Ascending aorta (tissue), 2 donors: ENCODE measurements at regions not wholly inside any gene's neighbourhood (a gene's known extent, or its start where the extent isn't known, plus 50 kb on each side); places are given as distances from the start of the nearest gene placed in this dataset.

Experiments used
- DNase-seq, 2 donors: peaks; one replicate each; pipeline ENCODE4 v3.0.0-alpha.2; 2019; ENCODE audit warnings: low spot score in 2 of 2
- H3K27ac ChIP-seq, 2 donors: fragments of 200-600 bp; sonication (generic); one replicate each; pipeline ENCODE4 v1.5.1; 2016 to 2017; ENCODE audit warnings: mild to moderate bottlenecking in 1 of 2
- H3K27me3 ChIP-seq: fragments of 200-600 bp; sonication (generic); one replicate; pipeline ENCODE4 v1.5.1; 2017
- H3K36me3 ChIP-seq, 2 donors: fragments of 200-600 bp; sonication (generic); one replicate each; pipeline ENCODE4 v1.5.1; 2016
- H3K4me1 ChIP-seq, 2 donors: fragments of 200-600 bp; sonication (generic); one replicate each; pipeline ENCODE4 v1.5.1; 2016 to 2017; ENCODE audit warnings: mild to moderate bottlenecking in 1 of 2
- H3K4me3 ChIP-seq, 2 donors: fragments of 200-600 bp; sonication (generic); one replicate each; pipeline ENCODE4 v1.5.1; 2016 to 2017; ENCODE audit warnings: mild to moderate bottlenecking in 1 of 2
- H3K9me3 ChIP-seq, 2 donors: fragments of 200-600 bp; sonication (generic); one replicate each; pipeline ENCODE4 v1.5.1; 2016
- intact Hi-C: fragments of 100-400 bp; cut with DNase I; formaldehyde crosslinking; loops from one replicate; pipeline ENCODE4 v1.15.1; 2023
- TF ChIP-seq, protein P1 (sequence below), 3 experiments: fragments of 200-600 bp in 2 of 3; fragments of 450-650 bp in 1 of 3; sonication (generic) in 2 of 3; IDR thresholded peaks; one replicate each; pipeline ENCODE4 v1.5.1; 2016 to 2019; ENCODE audit warnings: antibody characterized with exemption in 3 of 3, mild to moderate bottlenecking in 1 of 3, moderate library complexity in 1 of 3

DNA sequence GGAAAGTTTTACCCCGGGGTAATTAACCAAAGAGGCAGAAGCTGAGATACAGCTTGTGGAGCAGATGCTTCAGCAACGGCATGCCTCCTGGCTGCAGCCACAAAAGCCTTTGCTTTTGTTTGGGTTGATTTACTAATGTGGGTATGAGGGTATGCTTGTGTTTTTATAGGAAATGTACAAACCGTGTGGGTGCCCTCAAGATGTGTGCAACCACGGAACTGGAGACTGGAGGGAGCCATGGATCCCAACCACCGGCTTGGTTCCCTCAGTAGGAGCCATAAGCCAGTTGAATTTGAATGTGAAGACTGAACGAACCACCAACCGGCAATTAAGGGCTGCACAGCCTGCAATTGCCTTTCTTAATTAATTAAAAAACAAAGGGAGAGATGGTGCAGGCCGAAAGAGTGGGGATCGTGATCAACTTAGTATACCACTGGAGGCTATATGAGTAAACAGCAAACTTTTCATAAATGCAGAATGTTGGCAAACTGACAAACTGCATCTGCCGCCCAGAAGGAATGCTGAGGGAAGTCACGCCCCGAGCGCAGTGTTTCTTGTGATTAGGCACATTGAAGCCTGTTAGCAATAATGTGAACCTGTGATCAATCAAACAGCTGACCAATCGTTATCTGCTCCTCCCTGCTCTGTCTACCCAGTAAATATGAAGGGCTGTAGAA is 104.1 kb downstream of the DISP1 start:
- H3K9me3 ChIP-seq: peaks cover 0 to 9% of the 10 kb centered on the region in 2 donors
- no peak overlapping the region for H3K27ac ChIP-seq
- H3K4me1 ChIP-seq: no peaks in the 10 kb centered on the region
- DNase-seq: no peak
- no peaks in the 10 kb centered on the region for H3K27me3 ChIP-seq
- no peak overlapping the region for H3K4me3 ChIP-seq
- no peaks in the 10 kb centered on the region for H3K36me3 ChIP-seq
- TF ChIP-seq, protein P1, sequence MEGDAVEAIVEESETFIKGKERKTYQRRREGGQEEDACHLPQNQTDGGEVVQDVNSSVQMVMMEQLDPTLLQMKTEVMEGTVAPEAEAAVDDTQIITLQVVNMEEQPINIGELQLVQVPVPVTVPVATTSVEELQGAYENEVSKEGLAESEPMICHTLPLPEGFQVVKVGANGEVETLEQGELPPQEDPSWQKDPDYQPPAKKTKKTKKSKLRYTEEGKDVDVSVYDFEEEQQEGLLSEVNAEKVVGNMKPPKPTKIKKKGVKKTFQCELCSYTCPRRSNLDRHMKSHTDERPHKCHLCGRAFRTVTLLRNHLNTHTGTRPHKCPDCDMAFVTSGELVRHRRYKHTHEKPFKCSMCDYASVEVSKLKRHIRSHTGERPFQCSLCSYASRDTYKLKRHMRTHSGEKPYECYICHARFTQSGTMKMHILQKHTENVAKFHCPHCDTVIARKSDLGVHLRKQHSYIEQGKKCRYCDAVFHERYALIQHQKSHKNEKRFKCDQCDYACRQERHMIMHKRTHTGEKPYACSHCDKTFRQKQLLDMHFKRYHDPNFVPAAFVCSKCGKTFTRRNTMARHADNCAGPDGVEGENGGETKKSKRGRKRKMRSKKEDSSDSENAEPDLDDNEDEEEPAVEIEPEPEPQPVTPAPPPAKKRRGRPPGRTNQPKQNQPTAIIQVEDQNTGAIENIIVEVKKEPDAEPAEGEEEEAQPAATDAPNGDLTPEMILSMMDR (IDR thresholded peaks at IDR 0.05): no peak
- intact Hi-C loops: no loop called here

DNA sequence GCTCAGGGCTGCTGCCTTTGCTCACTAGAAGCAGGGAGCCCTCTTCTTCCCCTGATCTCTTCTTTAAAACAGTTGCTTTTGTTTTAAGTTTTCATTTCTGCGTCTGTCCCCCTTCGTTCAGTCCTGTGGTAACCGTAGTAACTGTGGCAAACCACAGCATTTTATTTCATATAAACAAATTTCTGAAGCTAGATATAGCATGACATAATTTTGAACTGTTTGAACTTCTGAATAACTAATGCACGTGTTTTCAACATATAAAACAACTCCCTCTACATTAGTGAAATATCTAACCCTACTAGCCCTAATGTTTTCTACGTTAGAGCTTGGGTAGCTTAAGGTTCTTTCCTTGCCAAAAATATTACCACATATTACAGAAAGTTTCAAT is 104.6 kb downstream of the DISP1 start:
- Histone ChIP-seq H3K4me1 (no peaks in the 10 kb centered on the region), H3K27me3 (no peaks in the 10 kb centered on the region), H3K36me3 (no peaks in the 10 kb centered on the region), H3K27ac (no peak overlapping the region), H3K4me3 (no peak overlapping the region), H3K9me3 (peaks cover 0 to 9% of the 10 kb centered on the region in 2 donors)
- intact Hi-C loops: no loop called here
- DNase-seq: no peak
- TF ChIP-seq, protein P1 (IDR thresholded peaks at IDR 0.05): no peak

DNA sequence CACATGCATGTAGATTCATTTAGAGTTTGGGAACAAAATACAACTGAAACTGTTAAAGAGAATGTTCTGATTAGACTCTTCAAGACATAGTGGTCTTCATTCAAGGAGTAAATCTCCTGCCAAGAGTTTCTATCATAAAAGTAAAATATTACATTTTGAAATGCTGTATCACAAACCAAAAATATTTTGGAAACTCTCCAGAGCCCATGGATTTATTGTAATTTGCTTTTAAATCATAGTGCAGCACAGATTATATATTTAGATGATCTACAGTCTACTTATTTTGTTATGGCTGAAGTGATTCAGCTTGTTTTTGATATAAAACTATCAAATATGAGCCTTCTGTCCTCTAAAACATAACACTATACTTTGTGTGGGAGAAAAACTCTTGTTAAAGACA is 105.3 kb downstream of the DISP1 start:
- Histone ChIP-seq H3K9me3 (peaks cover 0 to 9% of the 10 kb centered on the region in 2 donors), H3K4me3 (no peak overlapping the region), H3K4me1 (no peaks in the 10 kb centered on the region), H3K36me3 (no peaks in the 10 kb centered on the region), H3K27ac (no peak overlapping the region), H3K27me3 (no peaks in the 10 kb centered on the region)
- DNase-seq: no peak
- TF ChIP-seq, protein P1 (IDR thresholded peaks at IDR 0.05): no peak
- intact Hi-C loops: no loop called here

DNA sequence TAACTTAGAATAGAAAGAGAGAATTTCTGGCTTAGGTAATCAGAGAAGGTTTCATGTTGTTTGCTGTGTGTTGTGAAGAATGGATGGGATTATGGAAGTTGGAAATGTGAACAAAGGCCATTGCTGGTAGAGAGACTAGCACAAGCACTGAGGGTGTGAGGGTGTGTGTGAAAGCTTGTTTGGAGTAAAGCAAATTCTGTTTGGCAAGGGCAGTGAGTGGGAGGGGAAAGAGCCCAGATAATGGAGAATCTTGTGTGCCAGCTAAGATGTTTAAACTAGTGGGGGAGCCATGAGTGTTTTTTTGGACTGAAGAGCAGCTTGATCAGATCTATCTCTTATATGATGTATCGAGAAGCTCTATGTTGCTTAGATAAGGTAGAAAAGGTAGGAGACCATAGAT is 107.1 kb downstream of the DISP1 start:
- intact Hi-C loops: no loop called here

DNA sequence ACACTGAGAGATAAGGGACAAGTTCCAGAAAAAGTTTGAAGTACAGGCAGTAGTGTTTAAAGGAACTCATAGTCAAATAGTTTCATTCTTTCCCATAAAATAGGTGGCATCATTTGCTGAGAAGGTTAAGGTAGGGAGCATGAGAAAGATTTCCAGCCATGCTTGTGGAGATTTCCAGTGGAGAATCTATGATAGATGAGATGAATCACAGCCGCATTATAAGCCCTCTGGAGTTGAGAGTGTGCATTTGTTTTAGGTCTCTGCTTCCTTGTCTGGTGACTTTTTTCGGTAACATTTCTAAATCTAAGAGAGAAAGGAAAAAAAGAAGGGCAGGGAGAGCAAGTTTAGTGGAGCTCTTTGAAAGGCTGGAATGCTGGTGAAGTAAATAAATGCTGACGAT is 108.7 kb downstream of the DISP1 start:
- peaks cover 0 to 6% of the 10 kb centered on the region in 2 donors for H3K4me1 ChIP-seq
- H3K27ac ChIP-seq: no peak overlapping the region
- DNase-seq: no peak
- H3K9me3 ChIP-seq: no peaks in the 10 kb centered on the region
- H3K4me3 ChIP-seq: no peak overlapping the region
- H3K36me3 ChIP-seq: no peaks in the 10 kb centered on the region
- H3K27me3 ChIP-seq: no peaks in the 10 kb centered on the region
- TF ChIP-seq, protein P1 (IDR thresholded peaks at IDR 0.05): no peak
- intact Hi-C loops: no loop called here

More for the DNA sequence above, 107.1 kb downstream of the DISP1 start:
- Histone ChIP-seq H3K4me1 (no peaks in the 10 kb centered on the region), H3K9me3 (peaks cover 0 to 6% of the 10 kb centered on the region in 2 donors), H3K4me3 (no peak overlapping the region), H3K27me3 (no peaks in the 10 kb centered on the region), H3K36me3 (no peaks in the 10 kb centered on the region), H3K27ac (no peak overlapping the region)
- TF ChIP-seq, protein P1 (IDR thresholded peaks at IDR 0.05): no peak
- no peak for DNase-seq
